Hepatocyte (in vitro differentiated cells): ENCODE measurements at regions not wholly inside any gene's neighbourhood (a gene's known extent, or its start where the extent isn't known, plus 50 kb on each side); places are given as distances from the start of the nearest gene placed in this dataset.

Experiments
- EZH2phosphoT487 ChIP-seq: fragments of 200-600 bp; sonication (generic); IDR thresholded peaks from one replicate; pipeline ENCODE4 v1.6.1; 2018; ENCODE audit warnings: antibody characterized with exemption, mild to moderate bottlenecking, low read depth, moderate library complexity; ENCODE audit not compliant: unreplicated experiment, severe bottlenecking
- TF ChIP-seq, protein P1 (sequence below): fragments of 200-600 bp; sonication (generic); IDR thresholded peaks from 2 replicates; pipeline ENCODE4 v1.5.1; 2016; ENCODE audit warnings: antibody characterized with exemption, mild to moderate bottlenecking; ENCODE audit not compliant: poor library complexity

- TF ChIP-seq, protein P1, sequence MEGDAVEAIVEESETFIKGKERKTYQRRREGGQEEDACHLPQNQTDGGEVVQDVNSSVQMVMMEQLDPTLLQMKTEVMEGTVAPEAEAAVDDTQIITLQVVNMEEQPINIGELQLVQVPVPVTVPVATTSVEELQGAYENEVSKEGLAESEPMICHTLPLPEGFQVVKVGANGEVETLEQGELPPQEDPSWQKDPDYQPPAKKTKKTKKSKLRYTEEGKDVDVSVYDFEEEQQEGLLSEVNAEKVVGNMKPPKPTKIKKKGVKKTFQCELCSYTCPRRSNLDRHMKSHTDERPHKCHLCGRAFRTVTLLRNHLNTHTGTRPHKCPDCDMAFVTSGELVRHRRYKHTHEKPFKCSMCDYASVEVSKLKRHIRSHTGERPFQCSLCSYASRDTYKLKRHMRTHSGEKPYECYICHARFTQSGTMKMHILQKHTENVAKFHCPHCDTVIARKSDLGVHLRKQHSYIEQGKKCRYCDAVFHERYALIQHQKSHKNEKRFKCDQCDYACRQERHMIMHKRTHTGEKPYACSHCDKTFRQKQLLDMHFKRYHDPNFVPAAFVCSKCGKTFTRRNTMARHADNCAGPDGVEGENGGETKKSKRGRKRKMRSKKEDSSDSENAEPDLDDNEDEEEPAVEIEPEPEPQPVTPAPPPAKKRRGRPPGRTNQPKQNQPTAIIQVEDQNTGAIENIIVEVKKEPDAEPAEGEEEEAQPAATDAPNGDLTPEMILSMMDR = no peak
- TF ChIP-seq EZH2phosphoT487 = no peak
These were observed 165.3 kb downstream of the ZNF608 start for GRCh38 chr5:124580925-124581737.
